HFF-Myc (cell line): ENCODE measurements at regions not wholly inside any gene's neighbourhood (a gene's known extent, or its start where the extent isn't known, plus 50 kb on each side); places are given as distances from the start of the nearest gene placed in this dataset.

Experiments
- DNase-seq: peaks from one replicate; pipeline ENCODE4 v3.0.0-alpha.2; 2011; ENCODE audit warnings: low read depth; ENCODE audit errors: extremely low read depth
- H3K4me3 ChIP-seq: replicated peaks from 2 replicates; pipeline ENCODE4 v1.5.1; 2011; ENCODE audit warnings: low read depth, mild to moderate bottlenecking, control low read depth, low read length
- CTCF ChIP-seq: IDR thresholded peaks from 2 replicates; pipeline ENCODE4 v1.5.1; 2012; ENCODE audit warnings: mild to moderate bottlenecking, low read depth, low read length, control low read depth; ENCODE audit errors: missing control alignments

- H3K4me3 ChIP-seq = no peak overlapping the region
- no peak for DNase-seq
- no peak for TF ChIP-seq CTCF
Measured at GRCh38 chr5:124461157-124461556, 285.3 kb downstream of the ZNF608 start.

- H3K4me3 ChIP-seq = no peak overlapping the region
- no peak for TF ChIP-seq CTCF
- DNase-seq = peak; percentile 46
Measured at GRCh38 chr5:124460642-124461041, 285.8 kb downstream of the ZNF608 start.

GRCh38 chr5:124459984-124460383 is 286.5 kb downstream of the ZNF608 start:
- H3K4me3 ChIP-seq = no peak overlapping the region
- TF ChIP-seq CTCF = no peak
- DNase-seq = no peak

GRCh38 chr5:124457901-124458300 is 288.5 kb downstream of the ZNF608 start:
- no peak for DNase-seq
- no peak overlapping the region for H3K4me3 ChIP-seq
- TF ChIP-seq CTCF = no peak

- no peak overlapping the region for H3K4me3 ChIP-seq
- no peak for TF ChIP-seq CTCF
- no peak for DNase-seq
Measured at GRCh38 chr5:124457101-124457500, 289.3 kb downstream of the ZNF608 start.

- TF ChIP-seq CTCF = no peak
- no peak overlapping the region for H3K4me3 ChIP-seq
- no peak for DNase-seq
Measured at GRCh38 chr5:124456249-124456648, 290.2 kb downstream of the ZNF608 start.

- TF ChIP-seq CTCF = no peak
- no peak for DNase-seq
- no peak overlapping the region for H3K4me3 ChIP-seq
Measured at GRCh38 chr5:124454081-124454480, 292.4 kb downstream of the ZNF608 start.
